ENCODE measurements at regions not wholly inside any gene's neighbourhood (a gene's known extent, or its start where the extent isn't known, plus 50 kb on each side); places are given as distances from the start of the nearest gene placed in this dataset.

GRCh38 chr7:22676385-22676784 lies 50.6 kb upstream of the IL6 start:
- H3K4me1 ChIP-seq = no peaks in the 10 kb centered on the region
- 76 to 90% methylated on average over 2 of the region's 2 CpGs for WGBS, 2 donors
- no peak for ATAC-seq
- no peaks in the 10 kb centered on the region for H3K36me3 ChIP-seq (replicated peaks in 1 of 2; ENCODE audit: insufficient read depth in 1 of 2, low read depth in 2 of 2)
- intact Hi-C loops (cut with DNase I) = no loop called here
- no peak overlapping the region for H3K27ac ChIP-seq
- H3K27me3 ChIP-seq = no peaks in the 10 kb centered on the region
- TF ChIP-seq POLR2A (IDR thresholded peaks at IDR 0.05) (no peak), CTCF (IDR thresholded peaks at IDR 0.05) (no peak)
- no peak overlapping the region for H3K4me3 ChIP-seq
- H3K9me3 ChIP-seq = no peaks in the 10 kb centered on the region
- no peak for DNase-seq

DNA sequence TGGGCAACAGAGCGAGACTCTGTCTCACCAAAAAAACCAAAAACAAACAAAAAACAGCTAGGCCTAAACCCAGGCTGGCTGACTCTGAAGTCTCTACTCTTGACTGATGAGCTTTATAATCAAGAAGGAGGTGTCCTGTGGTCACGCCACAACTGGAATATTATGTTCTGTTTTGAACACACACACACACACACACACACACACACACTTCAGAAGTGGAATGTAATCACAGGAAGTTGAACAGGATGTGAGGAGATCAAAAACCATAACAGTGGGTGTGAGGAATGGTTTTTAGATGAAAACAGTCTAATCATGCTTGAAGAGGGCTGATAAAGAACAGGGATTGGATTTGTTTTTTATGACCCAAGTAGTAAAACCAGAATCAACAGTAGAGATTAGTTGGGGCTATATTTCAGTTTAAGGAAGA lies 51.1 kb upstream of the IL6 start:
- ATAC-seq = no peak

GRCh38 chr7:22675421-22675820 lies 51.6 kb upstream of the IL6 start:
- 64 to 69% methylated on average over 5 of the region's 5 CpGs for WGBS, 2 donors
- Histone ChIP-seq H3K9me3 (no peaks in the 10 kb centered on the region), H3K27ac (no peak overlapping the region), H3K4me1 (no peaks in the 10 kb centered on the region), H3K27me3 (no peaks in the 10 kb centered on the region), H3K4me3 (no peak overlapping the region), H3K36me3 (replicated peaks in 1 of 2; ENCODE audit: insufficient read depth in 1 of 2, low read depth in 2 of 2) (no peaks in the 10 kb centered on the region)
- ATAC-seq = no peak
- TF ChIP-seq POLR2A (IDR thresholded peaks at IDR 0.05) (no peak), CTCF (IDR thresholded peaks at IDR 0.05) (no peak)
- intact Hi-C loops (cut with DNase I) = no loop called here
- DNase-seq = no peak

More for the DNA sequence above, 51.1 kb upstream of the IL6 start:
- Histone ChIP-seq H3K36me3 (replicated peaks in 1 of 2; ENCODE audit: insufficient read depth in 1 of 2, low read depth in 2 of 2) (no peaks in the 10 kb centered on the region), H3K4me1 (no peaks in the 10 kb centered on the region), H3K27me3 (no peaks in the 10 kb centered on the region), H3K27ac (no peak overlapping the region), H3K4me3 (no peak overlapping the region), H3K9me3 (no peaks in the 10 kb centered on the region)
- TF ChIP-seq CTCF (IDR thresholded peaks at IDR 0.05) (no peak), POLR2A (IDR thresholded peaks at IDR 0.05) (no peak)
- DNase-seq = no peak
- intact Hi-C loops (cut with DNase I) = no loop called here
- WGBS, 2 donors = 76 to 94% methylated on average over 2 of the region's 2 CpGs

- 42 to 50% methylated on average over 6 of the region's 6 CpGs for WGBS, 2 donors
- H3K4me1 ChIP-seq = no peaks in the 10 kb centered on the region
- no peak for DNase-seq
- H3K27ac ChIP-seq = no peak overlapping the region
- no peaks in the 10 kb centered on the region for H3K27me3 ChIP-seq
- intact Hi-C loops (cut with DNase I) = no loop called here
- ATAC-seq = no peak
- no peak for TF ChIP-seq CTCF (IDR thresholded peaks at IDR 0.05)
- no peak for TF ChIP-seq POLR2A (IDR thresholded peaks at IDR 0.05)
- H3K4me3 ChIP-seq = no peak overlapping the region
- no peaks in the 10 kb centered on the region for H3K9me3 ChIP-seq
- no peaks in the 10 kb centered on the region for H3K36me3 ChIP-seq (replicated peaks in 1 of 2; ENCODE audit: insufficient read depth in 1 of 2, low read depth in 2 of 2)
Measured at GRCh38 chr7:22672846-22673680, 53.9 kb upstream of the IL6 start.

All from body of pancreas (tissue), 4 donors.